ENCODE measurements at regions not wholly inside any gene's neighbourhood (a gene's known extent, or its start where the extent isn't known, plus 50 kb on each side); places are given as distances from the start of the nearest gene placed in this dataset.
"Not testable (repeated sequence)": the region's sequence is repeated elsewhere in the genome, so short reads cannot be mapped to it uniquely, and the experiment has no call there.

- no peak overlapping the region for H3K4me3 ChIP-seq (ENCODE audit: insufficient read depth, low read depth, low read length, poor library complexity, severe bottlenecking)
- no peak for DNase-seq
- H3K9me3 ChIP-seq (ENCODE audit: control insufficient read depth, low read length) = no peaks in the 10 kb centered on the region
- no peaks in the 10 kb centered on the region for H3K36me3 ChIP-seq (ENCODE audit: control insufficient read depth, insufficient read depth, low read length)
- no peaks in the 10 kb centered on the region for H3K4me1 ChIP-seq (ENCODE audit: control insufficient read depth, insufficient read depth, low read length, poor library complexity, severe bottlenecking)
- no peaks in the 10 kb centered on the region for H3K27me3 ChIP-seq (replicated peaks; ENCODE audit: control insufficient read depth, insufficient read depth, low read length, poor library complexity, severe bottlenecking)
- no peak overlapping the region for H3K27ac ChIP-seq (ENCODE audit: insufficient read depth, low read length, poor library complexity, severe bottlenecking)
These were observed 615.1 kb downstream of the ANKRD50 start for GRCh38 chr4:124097447-124097846.

GRCh38 chr4:124104101-124104500, 608.4 kb downstream of the ANKRD50 start:
- no peak overlapping the region for H3K27ac ChIP-seq (ENCODE audit: insufficient read depth, low read length, poor library complexity, severe bottlenecking)
- no peaks in the 10 kb centered on the region for H3K9me3 ChIP-seq (ENCODE audit: control insufficient read depth, low read length)
- DNase-seq = no peak
- H3K4me3 ChIP-seq (ENCODE audit: insufficient read depth, low read depth, low read length, poor library complexity, severe bottlenecking) = no peak overlapping the region
- no peaks in the 10 kb centered on the region for H3K27me3 ChIP-seq (replicated peaks; ENCODE audit: control insufficient read depth, insufficient read depth, low read length, poor library complexity, severe bottlenecking)
- no peaks in the 10 kb centered on the region for H3K4me1 ChIP-seq (ENCODE audit: control insufficient read depth, insufficient read depth, low read length, poor library complexity, severe bottlenecking)
- H3K36me3 ChIP-seq (ENCODE audit: control insufficient read depth, insufficient read depth, low read length) = no peaks in the 10 kb centered on the region

GRCh38 chr4:124104628-124105027, 607.9 kb downstream of the ANKRD50 start:
- DNase-seq = no peak
- Histone ChIP-seq H3K27me3 (replicated peaks; ENCODE audit: control insufficient read depth, insufficient read depth, low read length, poor library complexity, severe bottlenecking) (no peaks in the 10 kb centered on the region), H3K9me3 (ENCODE audit: control insufficient read depth, low read length) (no peaks in the 10 kb centered on the region), H3K4me1 (ENCODE audit: control insufficient read depth, insufficient read depth, low read length, poor library complexity, severe bottlenecking) (no peaks in the 10 kb centered on the region), H3K27ac (ENCODE audit: insufficient read depth, low read length, poor library complexity, severe bottlenecking) (no peak overlapping the region), H3K4me3 (ENCODE audit: insufficient read depth, low read depth, low read length, poor library complexity, severe bottlenecking) (no peak overlapping the region), H3K36me3 (ENCODE audit: control insufficient read depth, insufficient read depth, low read length) (no peaks in the 10 kb centered on the region)

- H3K27ac ChIP-seq (ENCODE audit: insufficient read depth, low read length, poor library complexity, severe bottlenecking) = no peak overlapping the region
- H3K36me3 ChIP-seq (ENCODE audit: control insufficient read depth, insufficient read depth, low read length) = no peaks in the 10 kb centered on the region
- no peak overlapping the region for H3K4me3 ChIP-seq (ENCODE audit: insufficient read depth, low read depth, low read length, poor library complexity, severe bottlenecking)
- no peaks in the 10 kb centered on the region for H3K4me1 ChIP-seq (ENCODE audit: control insufficient read depth, insufficient read depth, low read length, poor library complexity, severe bottlenecking)
- DNase-seq = no peak
- H3K9me3 ChIP-seq (ENCODE audit: control insufficient read depth, low read length) = no peaks in the 10 kb centered on the region
- no peaks in the 10 kb centered on the region for H3K27me3 ChIP-seq (replicated peaks; ENCODE audit: control insufficient read depth, insufficient read depth, low read length, poor library complexity, severe bottlenecking)
These were observed 607.3 kb downstream of the ANKRD50 start for GRCh38 chr4:124105212-124105611.

GRCh38 chr4:124111411-124111810, 601.1 kb downstream of the ANKRD50 start:
- no peaks in the 10 kb centered on the region for H3K27me3 ChIP-seq (replicated peaks; ENCODE audit: control insufficient read depth, insufficient read depth, low read length, poor library complexity, severe bottlenecking)
- no peaks in the 10 kb centered on the region for H3K4me1 ChIP-seq (ENCODE audit: control insufficient read depth, insufficient read depth, low read length, poor library complexity, severe bottlenecking)
- H3K4me3 ChIP-seq (ENCODE audit: insufficient read depth, low read depth, low read length, poor library complexity, severe bottlenecking) = no peak overlapping the region
- H3K9me3 ChIP-seq (ENCODE audit: control insufficient read depth, low read length) = no peaks in the 10 kb centered on the region
- H3K36me3 ChIP-seq (ENCODE audit: control insufficient read depth, insufficient read depth, low read length) = no peaks in the 10 kb centered on the region
- DNase-seq = no peak
- no peak overlapping the region for H3K27ac ChIP-seq (ENCODE audit: insufficient read depth, low read length, poor library complexity, severe bottlenecking)

- Histone ChIP-seq H3K27me3 (replicated peaks; ENCODE audit: control insufficient read depth, insufficient read depth, low read length, poor library complexity, severe bottlenecking) (no peaks in the 10 kb centered on the region), H3K9me3 (ENCODE audit: control insufficient read depth, low read length) (no peaks in the 10 kb centered on the region), H3K27ac (ENCODE audit: insufficient read depth, low read length, poor library complexity, severe bottlenecking) (no peak overlapping the region), H3K4me1 (ENCODE audit: control insufficient read depth, insufficient read depth, low read length, poor library complexity, severe bottlenecking) (no peaks in the 10 kb centered on the region), H3K36me3 (ENCODE audit: control insufficient read depth, insufficient read depth, low read length) (no peaks in the 10 kb centered on the region), H3K4me3 (ENCODE audit: insufficient read depth, low read depth, low read length, poor library complexity, severe bottlenecking) (no peak overlapping the region)
- no peak for DNase-seq
These were observed 600.6 kb downstream of the ANKRD50 start for GRCh38 chr4:124111922-124112321.

GRCh38 chr4:124118061-124118460, 594.5 kb downstream of the ANKRD50 start:
- no peaks in the 10 kb centered on the region for H3K9me3 ChIP-seq (ENCODE audit: control insufficient read depth, low read length)
- no peaks in the 10 kb centered on the region for H3K36me3 ChIP-seq (ENCODE audit: control insufficient read depth, insufficient read depth, low read length)
- no peaks in the 10 kb centered on the region for H3K4me1 ChIP-seq (ENCODE audit: control insufficient read depth, insufficient read depth, low read length, poor library complexity, severe bottlenecking)
- H3K4me3 ChIP-seq (ENCODE audit: insufficient read depth, low read depth, low read length, poor library complexity, severe bottlenecking) = no peak overlapping the region
- DNase-seq = no peak
- H3K27me3 ChIP-seq (replicated peaks; ENCODE audit: control insufficient read depth, insufficient read depth, low read length, poor library complexity, severe bottlenecking) = no peaks in the 10 kb centered on the region
- H3K27ac ChIP-seq (ENCODE audit: insufficient read depth, low read length, poor library complexity, severe bottlenecking) = no peak overlapping the region

GRCh38 chr4:124121461-124121971, 591.0 kb downstream of the ANKRD50 start:
- H3K9me3 ChIP-seq (ENCODE audit: control insufficient read depth, low read length) = no peaks in the 10 kb centered on the region
- H3K4me1 ChIP-seq (ENCODE audit: control insufficient read depth, insufficient read depth, low read length, poor library complexity, severe bottlenecking) = no peaks in the 10 kb centered on the region
- no peaks in the 10 kb centered on the region for H3K27me3 ChIP-seq (replicated peaks; ENCODE audit: control insufficient read depth, insufficient read depth, low read length, poor library complexity, severe bottlenecking)
- H3K4me3 ChIP-seq (ENCODE audit: insufficient read depth, low read depth, low read length, poor library complexity, severe bottlenecking) = no peak overlapping the region
- H3K36me3 ChIP-seq (ENCODE audit: control insufficient read depth, insufficient read depth, low read length) = no peaks in the 10 kb centered on the region
- no peak for DNase-seq
- H3K27ac ChIP-seq (ENCODE audit: insufficient read depth, low read length, poor library complexity, severe bottlenecking) = no peak overlapping the region

GRCh38 chr4:124123181-124123580, 589.4 kb downstream of the ANKRD50 start:
- no peaks in the 10 kb centered on the region for H3K9me3 ChIP-seq (ENCODE audit: control insufficient read depth, low read length)
- no peaks in the 10 kb centered on the region for H3K27me3 ChIP-seq (replicated peaks; ENCODE audit: control insufficient read depth, insufficient read depth, low read length, poor library complexity, severe bottlenecking)
- H3K36me3 ChIP-seq (ENCODE audit: control insufficient read depth, insufficient read depth, low read length) = no peaks in the 10 kb centered on the region
- H3K4me3 ChIP-seq (ENCODE audit: insufficient read depth, low read depth, low read length, poor library complexity, severe bottlenecking) = no peak overlapping the region
- no peaks in the 10 kb centered on the region for H3K4me1 ChIP-seq (ENCODE audit: control insufficient read depth, insufficient read depth, low read length, poor library complexity, severe bottlenecking)
- no peak overlapping the region for H3K27ac ChIP-seq (ENCODE audit: insufficient read depth, low read length, poor library complexity, severe bottlenecking)
- DNase-seq = no peak

GRCh38 chr4:124123721-124124120, 588.8 kb downstream of the ANKRD50 start:
- H3K4me1 ChIP-seq (ENCODE audit: control insufficient read depth, insufficient read depth, low read length, poor library complexity, severe bottlenecking) = no peaks in the 10 kb centered on the region
- H3K4me3 ChIP-seq (ENCODE audit: insufficient read depth, low read depth, low read length, poor library complexity, severe bottlenecking) = no peak overlapping the region
- no peaks in the 10 kb centered on the region for H3K36me3 ChIP-seq (ENCODE audit: control insufficient read depth, insufficient read depth, low read length)
- H3K9me3 ChIP-seq (ENCODE audit: control insufficient read depth, low read length) = no peaks in the 10 kb centered on the region
- no peak for DNase-seq
- no peaks in the 10 kb centered on the region for H3K27me3 ChIP-seq (replicated peaks; ENCODE audit: control insufficient read depth, insufficient read depth, low read length, poor library complexity, severe bottlenecking)
- no peak overlapping the region for H3K27ac ChIP-seq (ENCODE audit: insufficient read depth, low read length, poor library complexity, severe bottlenecking)

- H3K4me1 ChIP-seq (ENCODE audit: control insufficient read depth, insufficient read depth, low read length, poor library complexity, severe bottlenecking); H3K27ac ChIP-seq (ENCODE audit: insufficient read depth, low read length, poor library complexity, severe bottlenecking); H3K9me3 ChIP-seq (ENCODE audit: control insufficient read depth, low read length); H3K27me3 ChIP-seq (replicated peaks; ENCODE audit: control insufficient read depth, insufficient read depth, low read length, poor library complexity, severe bottlenecking); H3K36me3 ChIP-seq (ENCODE audit: control insufficient read depth, insufficient read depth, low read length); H3K4me3 ChIP-seq (ENCODE audit: insufficient read depth, low read depth, low read length, poor library complexity, severe bottlenecking); DNase-seq: not testable (repeated sequence)
These were observed 581.2 kb downstream of the ANKRD50 start for GRCh38 chr4:124131324-124131723.

All from effector memory CD4-positive, alpha-beta T cell (primary cell).